ENCODE measurements at regions not wholly inside any gene's neighbourhood (a gene's known extent, or its start where the extent isn't known, plus 50 kb on each side); places are given as distances from the start of the nearest gene placed in this dataset.

GRCh38 chr12:67885375-67886169 lies 103.7 kb upstream of the IFNG-AS1 start:
- TF ChIP-seq CTCF (IDR thresholded peaks at IDR 0.05; ENCODE audit: poor library complexity) (no peak), EZH2 (IDR thresholded peaks at IDR 0.05; ENCODE audit: borderline replicate concordance) (no peak)

Data from hepatocyte (in vitro differentiated cells).